ENCODE measurements at regions not wholly inside any gene's neighbourhood (a gene's known extent, or its start where the extent isn't known, plus 50 kb on each side); places are given as distances from the start of the nearest gene placed in this dataset.
"Not testable (repeated sequence)": the region's sequence is repeated elsewhere in the genome, so short reads cannot be mapped to it uniquely, and the experiment has no call there.

DNA sequence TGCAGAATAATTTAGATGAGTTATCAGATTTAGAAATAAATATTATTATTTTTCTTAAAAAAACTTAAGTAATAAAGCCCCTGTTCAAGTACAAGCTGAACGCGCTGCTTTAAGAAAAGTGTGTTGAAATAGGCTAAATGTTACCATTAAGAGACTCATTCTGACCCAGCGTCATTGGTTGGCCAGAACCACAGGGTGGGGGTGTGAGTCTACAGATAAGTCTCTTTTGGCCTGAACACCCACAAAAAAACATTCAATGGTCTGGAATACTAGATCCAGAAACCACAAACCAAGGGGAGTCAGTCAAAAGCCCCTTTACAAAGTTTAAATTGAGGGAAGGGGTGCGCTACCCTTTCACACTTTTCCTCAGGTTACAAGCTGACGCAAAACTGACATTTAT lies 776.1 kb downstream of the KCNJ2 start:
- no peak for DNase-seq (ENCODE audit: extremely low read depth, insufficient read length)
- Histone ChIP-seq H3K27me3 (replicated peaks; ENCODE audit: control insufficient read depth, insufficient read depth, low read length) (no peaks in the 10 kb centered on the region), H3K36me3 (ENCODE audit: control insufficient read depth, insufficient read depth, low read length) (no peaks in the 10 kb centered on the region), H3K4me3 (replicated peaks; ENCODE audit: low read depth, low read length) (no peak overlapping the region)
- no peak for TF ChIP-seq CTCF (IDR thresholded peaks at IDR 0.05; ENCODE audit: insufficient read depth, low read length, poor library complexity, severe bottlenecking)

DNA sequence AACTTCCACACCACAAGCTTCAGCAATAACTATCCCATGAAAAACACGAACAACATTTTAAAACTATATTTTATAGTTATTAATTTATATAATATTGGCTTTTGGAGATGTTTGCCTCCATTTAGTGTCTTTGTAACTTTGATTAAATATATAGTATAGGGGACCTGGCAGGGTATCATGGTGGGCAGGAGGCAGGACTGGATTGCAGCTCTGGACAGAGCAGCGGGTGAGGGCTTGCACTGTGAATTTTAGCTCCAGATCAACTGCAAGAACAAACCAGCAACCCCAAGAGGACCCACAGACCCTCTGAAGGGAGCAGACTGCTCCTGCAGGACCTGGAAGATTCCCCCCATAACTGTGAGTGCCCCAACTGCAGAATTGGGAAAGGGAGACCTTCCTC lies 777.9 kb downstream of the KCNJ2 start:
- no peak for DNase-seq (ENCODE audit: extremely low read depth, insufficient read length)
- no peak overlapping the region for H3K4me3 ChIP-seq (replicated peaks; ENCODE audit: low read depth, low read length)
- H3K27me3 ChIP-seq (replicated peaks; ENCODE audit: control insufficient read depth, insufficient read depth, low read length) = no peaks in the 10 kb centered on the region
- TF ChIP-seq CTCF (IDR thresholded peaks at IDR 0.05; ENCODE audit: insufficient read depth, low read length, poor library complexity, severe bottlenecking) = no peak
- no peaks in the 10 kb centered on the region for H3K36me3 ChIP-seq (ENCODE audit: control insufficient read depth, insufficient read depth, low read length)

GRCh38 chr17:70947636-70948565 lies 778.6 kb downstream of the KCNJ2 start:
- H3K36me3 ChIP-seq (ENCODE audit: control insufficient read depth, insufficient read depth, low read length) = no peaks in the 10 kb centered on the region
- no peak for TF ChIP-seq CTCF (IDR thresholded peaks at IDR 0.05; ENCODE audit: insufficient read depth, low read length, poor library complexity, severe bottlenecking)
- no peak for DNase-seq (ENCODE audit: extremely low read depth, insufficient read length)
- H3K4me3 ChIP-seq (replicated peaks; ENCODE audit: low read depth, low read length) = no peak overlapping the region
- H3K27me3 ChIP-seq (replicated peaks; ENCODE audit: control insufficient read depth, insufficient read depth, low read length) = no peaks in the 10 kb centered on the region

DNA sequence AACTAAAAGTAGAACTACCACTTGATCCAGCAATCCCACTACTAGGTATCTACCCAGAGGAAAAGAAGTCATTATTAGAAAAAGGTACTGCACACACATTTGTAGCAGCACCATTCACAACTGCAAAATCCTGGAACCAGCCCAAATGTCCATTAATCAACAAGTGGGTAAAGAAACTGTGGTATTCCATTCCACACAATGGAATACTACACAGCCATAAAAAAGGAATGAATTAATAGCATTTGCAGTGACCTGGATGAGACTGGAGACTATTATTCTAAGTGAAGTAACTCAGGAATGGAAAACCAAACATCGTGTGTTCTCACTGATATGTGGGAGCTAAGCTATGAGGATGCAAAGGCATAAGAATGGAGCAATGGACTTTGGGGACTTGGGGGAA lies 783.8 kb downstream of the KCNJ2 start:
- DNase-seq (ENCODE audit: extremely low read depth, insufficient read length); H3K27me3 ChIP-seq (replicated peaks; ENCODE audit: control insufficient read depth, insufficient read depth, low read length); H3K4me3 ChIP-seq (replicated peaks; ENCODE audit: low read depth, low read length); H3K36me3 ChIP-seq (ENCODE audit: control insufficient read depth, insufficient read depth, low read length): not testable (repeated sequence)

GRCh38 chr17:70955441-70955840 lies 786.1 kb downstream of the KCNJ2 start:
- no peaks in the 10 kb centered on the region for H3K36me3 ChIP-seq (ENCODE audit: control insufficient read depth, insufficient read depth, low read length)
- H3K4me3 ChIP-seq (replicated peaks; ENCODE audit: low read depth, low read length) = no peak overlapping the region
- TF ChIP-seq CTCF (IDR thresholded peaks at IDR 0.05; ENCODE audit: insufficient read depth, low read length, poor library complexity, severe bottlenecking) = no peak
- DNase-seq (ENCODE audit: extremely low read depth, insufficient read length) = no peak
- no peaks in the 10 kb centered on the region for H3K27me3 ChIP-seq (replicated peaks; ENCODE audit: control insufficient read depth, insufficient read depth, low read length)

- no peak for TF ChIP-seq CTCF (IDR thresholded peaks at IDR 0.05; ENCODE audit: insufficient read depth, low read length, poor library complexity, severe bottlenecking)
- Histone ChIP-seq H3K36me3 (ENCODE audit: control insufficient read depth, insufficient read depth, low read length) (no peaks in the 10 kb centered on the region), H3K4me3 (replicated peaks; ENCODE audit: low read depth, low read length) (no peak overlapping the region), H3K27me3 (replicated peaks; ENCODE audit: control insufficient read depth, insufficient read depth, low read length) (no peaks in the 10 kb centered on the region)
- no peak for DNase-seq (ENCODE audit: extremely low read depth, insufficient read length)
These were observed 787.4 kb downstream of the KCNJ2 start for GRCh38 chr17:70956726-70957125.

All from GM06990 (cell line).